Astrocyte (in vitro differentiated cells and primary cell): ENCODE measurements at regions not wholly inside any gene's neighbourhood (a gene's known extent, or its start where the extent isn't known, plus 50 kb on each side); places are given as distances from the start of the nearest gene placed in this dataset.

Source experiments
- EZH2 ChIP-seq: IDR thresholded peaks from 2 replicates; pipeline ENCODE4 v1.6.1; 2012; ENCODE audit warnings: mild to moderate bottlenecking, low read length, inconsistent platforms; ENCODE audit not compliant: insufficient read depth
- TF ChIP-seq, protein P1 (sequence below): IDR thresholded peaks from 2 replicates; pipeline ENCODE4 v1.5.1; 2011; ENCODE audit warnings: low read depth, mild to moderate bottlenecking, inconsistent platforms, low read length, moderate library complexity; ENCODE audit not compliant: insufficient read depth

- TF ChIP-seq EZH2 = no peak
- TF ChIP-seq, protein P1, sequence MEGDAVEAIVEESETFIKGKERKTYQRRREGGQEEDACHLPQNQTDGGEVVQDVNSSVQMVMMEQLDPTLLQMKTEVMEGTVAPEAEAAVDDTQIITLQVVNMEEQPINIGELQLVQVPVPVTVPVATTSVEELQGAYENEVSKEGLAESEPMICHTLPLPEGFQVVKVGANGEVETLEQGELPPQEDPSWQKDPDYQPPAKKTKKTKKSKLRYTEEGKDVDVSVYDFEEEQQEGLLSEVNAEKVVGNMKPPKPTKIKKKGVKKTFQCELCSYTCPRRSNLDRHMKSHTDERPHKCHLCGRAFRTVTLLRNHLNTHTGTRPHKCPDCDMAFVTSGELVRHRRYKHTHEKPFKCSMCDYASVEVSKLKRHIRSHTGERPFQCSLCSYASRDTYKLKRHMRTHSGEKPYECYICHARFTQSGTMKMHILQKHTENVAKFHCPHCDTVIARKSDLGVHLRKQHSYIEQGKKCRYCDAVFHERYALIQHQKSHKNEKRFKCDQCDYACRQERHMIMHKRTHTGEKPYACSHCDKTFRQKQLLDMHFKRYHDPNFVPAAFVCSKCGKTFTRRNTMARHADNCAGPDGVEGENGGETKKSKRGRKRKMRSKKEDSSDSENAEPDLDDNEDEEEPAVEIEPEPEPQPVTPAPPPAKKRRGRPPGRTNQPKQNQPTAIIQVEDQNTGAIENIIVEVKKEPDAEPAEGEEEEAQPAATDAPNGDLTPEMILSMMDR = no peak
Observed at GRCh38 chr18:77548790-77549420, 299.3 kb downstream of the GALR1 start.
